H9 (cell line): ENCODE measurements at regions not wholly inside any gene's neighbourhood (a gene's known extent, or its start where the extent isn't known, plus 50 kb on each side); places are given as distances from the start of the nearest gene placed in this dataset.
"Not testable (repeated sequence)": the region's sequence is repeated elsewhere in the genome, so short reads cannot be mapped to it uniquely, and the experiment has no call there.

Experiments
- DNase-seq: peaks from one replicate; pipeline ENCODE4 v3.0.0-alpha.2; 2017
- H2AFZ ChIP-seq: one replicate; pipeline ENCODE4 v1.6.1; 2013; ENCODE audit warnings: mild to moderate bottlenecking, low read length, control low read depth, moderate library complexity
- H2AK5ac ChIP-seq: 2 replicates; pipeline ENCODE4 v1.6.1; 2013; ENCODE audit warnings: low read length, control low read depth, mixed read lengths; ENCODE audit not compliant: insufficient read length
- H2BK120ac ChIP-seq: one replicate; pipeline ENCODE4 v1.6.1; 2013; ENCODE audit warnings: low read depth, mild to moderate bottlenecking, low read length, control low read depth, inconsistent platforms; ENCODE audit not compliant: poor library complexity, severe bottlenecking
- H2BK12ac ChIP-seq: 2 replicates; pipeline ENCODE4 v1.6.1; 2013; ENCODE audit warnings: low read length, control low read depth, mixed read lengths, low read depth; ENCODE audit not compliant: insufficient read length
- H2BK15ac ChIP-seq: 2 replicates; pipeline ENCODE4 v1.6.1; 2013; ENCODE audit warnings: low read depth, low read length, control low read depth
- H2BK20ac ChIP-seq: one replicate; pipeline ENCODE4 v1.6.1; 2013; ENCODE audit warnings: low read depth, mild to moderate bottlenecking, low read length, control low read depth, inconsistent platforms; ENCODE audit not compliant: poor library complexity, severe bottlenecking
- H2BK5ac ChIP-seq: 2 replicates; pipeline ENCODE4 v1.6.1; 2013; ENCODE audit warnings: low read length, control low read depth, mixed read lengths; ENCODE audit not compliant: insufficient read length
- H3K14ac ChIP-seq: 2 replicates; pipeline ENCODE4 v1.6.1; 2013; ENCODE audit warnings: low read length, control low read depth; ENCODE audit not compliant: insufficient read depth
- H3K18ac ChIP-seq: 2 replicates; pipeline ENCODE4 v1.6.1; 2013; ENCODE audit warnings: low read depth, mild to moderate bottlenecking, mixed read lengths, low read length, control low read depth; ENCODE audit not compliant: insufficient read length
- H3K23ac ChIP-seq: 2 replicates; pipeline ENCODE4 v1.6.1; 2013; ENCODE audit warnings: low read length, control low read depth, mixed read lengths, low read depth; ENCODE audit not compliant: insufficient read length
- H3K23me2 ChIP-seq: 2 replicates; pipeline ENCODE4 v1.6.1; 2013; ENCODE audit warnings: low read depth, mild to moderate bottlenecking, mixed read lengths, low read length, control low read depth; ENCODE audit not compliant: insufficient read length, poor library complexity, severe bottlenecking
- H3K27ac ChIP-seq: 2 replicates; pipeline ENCODE4 v1.5.1; 2013; ENCODE audit warnings: low read length, control low read depth, mixed read lengths, low read depth; ENCODE audit not compliant: insufficient read length
- H3K27me3 ChIP-seq: 2 replicates; pipeline ENCODE4 v1.6.1; 2013; ENCODE audit warnings: low read length, control low read depth, inconsistent platforms; ENCODE audit not compliant: insufficient read depth
- H3K4ac ChIP-seq: 2 replicates; pipeline ENCODE4 v1.6.1; 2013; ENCODE audit warnings: low read depth, mild to moderate bottlenecking, control low read depth, inconsistent platforms, low read length, moderate library complexity
- H3K4me1 ChIP-seq: 2 replicates; pipeline ENCODE4 v1.6.1; 2013; ENCODE audit warnings: low read length, control low read depth, inconsistent platforms; ENCODE audit not compliant: insufficient read depth
- H3K4me2 ChIP-seq: 2 replicates; pipeline ENCODE4 v1.6.1; 2013; ENCODE audit warnings: low read length, control low read depth, mixed read lengths; ENCODE audit not compliant: insufficient read length, insufficient read depth
- H3K56ac ChIP-seq: 2 replicates; pipeline ENCODE4 v1.6.1; 2013; ENCODE audit warnings: low read depth, mild to moderate bottlenecking, mixed read lengths, low read length, control low read depth; ENCODE audit not compliant: insufficient read length
- H3K79me1 ChIP-seq: 2 replicates; pipeline ENCODE4 v1.6.1; 2013; ENCODE audit warnings: low read depth, mild to moderate bottlenecking, moderate library complexity, low read length, control low read depth, inconsistent platforms; ENCODE audit not compliant: insufficient read depth, poor library complexity, severe bottlenecking
- H3K79me2 ChIP-seq: 2 replicates; pipeline ENCODE4 v1.6.1; 2013; ENCODE audit warnings: low read length, control low read depth, inconsistent platforms; ENCODE audit not compliant: insufficient read depth
- H3K9ac ChIP-seq: 2 replicates; pipeline ENCODE4 v1.6.1; 2013; ENCODE audit warnings: low read length, control low read depth, mixed read lengths; ENCODE audit not compliant: insufficient read length; ENCODE audit errors: extremely low read depth
- H3K9me3 ChIP-seq: one replicate; pipeline ENCODE4 v1.6.1; 2013; ENCODE audit warnings: low read depth, low read length, inconsistent platforms; ENCODE audit not compliant: control insufficient read depth
- H3T11ph ChIP-seq: one replicate; pipeline ENCODE4 v1.6.1; 2013; ENCODE audit warnings: mild to moderate bottlenecking, low read length, control low read depth, inconsistent platforms
- H4K20me1 ChIP-seq: one replicate; pipeline ENCODE4 v1.6.1; 2013; ENCODE audit not compliant: control insufficient read depth, insufficient read length, insufficient read depth
- H4K5ac ChIP-seq: 2 replicates; pipeline ENCODE4 v1.6.1; 2013; ENCODE audit warnings: low read depth, mild to moderate bottlenecking, mixed read lengths, low read length, control low read depth; ENCODE audit not compliant: insufficient read length
- H4K8ac ChIP-seq: replicated peaks from 2 replicates; pipeline ENCODE4 v1.6.1; 2013; ENCODE audit warnings: low read length, control low read depth, mixed read lengths, low read depth; ENCODE audit not compliant: insufficient read length
- H4K91ac ChIP-seq: 2 replicates; pipeline ENCODE4 v1.6.1; 2013; ENCODE audit warnings: low read depth, mild to moderate bottlenecking, moderate library complexity, mixed read lengths, low read length, control low read depth; ENCODE audit not compliant: insufficient read length
- H3K27ac Mint-ChIP-seq, 3 experiments: 2 replicates in 2 of 3; 3 replicates in 1 of 3; pipeline ENCODE4 v1.8.0; 2020 to 2021; ENCODE audit warnings: mixed read lengths in 3 of 3, mild to moderate bottlenecking in 1 of 3, moderate library complexity in 1 of 3
- H3K27me3 Mint-ChIP-seq: 2 replicates; pipeline ENCODE4 v1.8.0; 2021; ENCODE audit warnings: low read depth, mild to moderate bottlenecking, moderate library complexity, mixed read lengths
- H3K36me3 Mint-ChIP-seq, 3 experiments: 2 replicates in 2 of 3; 3 replicates in 1 of 3; pipeline ENCODE4 v1.8.0; 2020 to 2021; ENCODE audit warnings: low read depth in 3 of 3, mixed read lengths in 3 of 3; ENCODE audit not compliant: insufficient read depth in 1 of 3
- H3K4me1 Mint-ChIP-seq, 2 experiments: 2 replicates each; pipeline ENCODE4 v1.8.0; 2020; ENCODE audit warnings: mixed read lengths in 2 of 2
- H3K4me3 Mint-ChIP-seq, 2 experiments: 2 replicates in 1 of 2; 3 replicates in 1 of 2; pipeline ENCODE4 v1.8.0; 2020 to 2021; ENCODE audit warnings: mild to moderate bottlenecking in 2 of 2, mixed read lengths in 2 of 2, moderate library complexity in 1 of 2
- H3K9me3 Mint-ChIP-seq, 2 experiments: 2 replicates in 1 of 2; 3 replicates in 1 of 2; pipeline ENCODE4 v1.8.0; 2020; ENCODE audit warnings: mild to moderate bottlenecking in 2 of 2, mixed read lengths in 2 of 2, moderate library complexity in 1 of 2
- WGBS: extraction: QIAGEN DNeasy Blood & Tissue Kit; methylation state at CpG from one replicate; pipeline ENCODE4 v1.1.7; 2013; ENCODE audit warnings: missing lambda C conversion rate, low lambda C conversion rate, mixed read lengths; ENCODE audit not compliant: insufficient read length; ENCODE audit errors: extremely low coverage; 5-methylcytosine and 5-hydroxymethylcytosine counted together
- TF ChIP-seq, protein P1 (sequence below): fragments of 200-600 bp; sonication (generic); conservative IDR thresholded peaks from 3 replicates; pipeline ENCODE4 v1.8.0; 2021; ENCODE audit warnings: antibody characterized with exemption, mild to moderate bottlenecking

DNA sequence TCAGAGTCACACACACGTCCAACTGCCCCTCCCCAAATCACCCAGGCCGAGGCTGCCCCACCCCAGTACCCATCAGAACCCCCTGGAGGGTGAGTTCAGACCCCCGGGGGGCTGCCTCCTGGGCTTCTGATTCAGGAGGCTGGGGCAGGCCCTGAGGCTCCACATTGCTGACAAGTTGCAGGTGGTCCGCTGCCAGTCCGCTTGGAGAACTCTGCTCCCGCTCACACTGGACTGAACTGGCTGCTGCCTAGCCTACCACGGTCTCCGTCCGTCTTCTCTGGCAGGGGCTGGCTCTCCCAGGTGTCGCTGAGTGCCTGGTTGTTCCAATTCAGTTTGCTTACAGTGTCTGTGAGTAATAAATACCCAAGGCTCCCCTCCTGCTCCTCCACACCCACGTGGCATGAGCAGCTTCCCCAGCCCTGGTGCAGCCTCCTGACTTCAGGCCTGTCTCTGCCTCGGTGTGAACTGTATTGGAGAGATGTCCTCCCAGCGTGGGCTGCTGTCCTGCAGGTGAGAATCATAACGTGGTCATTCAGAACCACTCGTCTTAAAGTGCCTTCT, 163.4 kb downstream of the LAT start:
- H4K91ac ChIP-seq: no peak overlapping the region
- no peak overlapping the region for H3K4me2 ChIP-seq
- no peak overlapping the region for H3K23ac ChIP-seq
- Mint-ChIP-seq H3K27me3 (peaks cover 3% of the 10 kb centered on the region; the same call in 1 of the 2 replicates), H3K4me3 (no peak overlapping the region), H3K9me3 (no peaks in the 10 kb centered on the region), H3K27ac (no peak overlapping the region), H3K4me1 (peaks cover 2% of the 10 kb centered on the region in 2 experiments; a peak in 1 of 4 replicates), H3K36me3 (no peaks in the 10 kb centered on the region)
- no peak overlapping the region for H2BK12ac ChIP-seq
- H3K9ac ChIP-seq: no peak overlapping the region
- no peaks in the 10 kb centered on the region for H3K23me2 ChIP-seq
- H3K27me3 ChIP-seq: no peaks in the 10 kb centered on the region
- no peak overlapping the region for H2BK120ac ChIP-seq
- no peak overlapping the region for H4K8ac ChIP-seq
- no peak overlapping the region for H3T11ph ChIP-seq
- no peak overlapping the region for H3K14ac ChIP-seq
- no peak for DNase-seq
- H4K5ac ChIP-seq: no peak overlapping the region
- no peaks in the 10 kb centered on the region for H3K4me1 ChIP-seq
- H2AK5ac ChIP-seq: no peak overlapping the region
- no peaks in the 10 kb centered on the region for H3K9me3 ChIP-seq
- H3K27ac ChIP-seq: no peak overlapping the region
- no peak overlapping the region for H2AFZ ChIP-seq
- no peak overlapping the region for H2BK5ac ChIP-seq
- TF ChIP-seq, protein P1, sequence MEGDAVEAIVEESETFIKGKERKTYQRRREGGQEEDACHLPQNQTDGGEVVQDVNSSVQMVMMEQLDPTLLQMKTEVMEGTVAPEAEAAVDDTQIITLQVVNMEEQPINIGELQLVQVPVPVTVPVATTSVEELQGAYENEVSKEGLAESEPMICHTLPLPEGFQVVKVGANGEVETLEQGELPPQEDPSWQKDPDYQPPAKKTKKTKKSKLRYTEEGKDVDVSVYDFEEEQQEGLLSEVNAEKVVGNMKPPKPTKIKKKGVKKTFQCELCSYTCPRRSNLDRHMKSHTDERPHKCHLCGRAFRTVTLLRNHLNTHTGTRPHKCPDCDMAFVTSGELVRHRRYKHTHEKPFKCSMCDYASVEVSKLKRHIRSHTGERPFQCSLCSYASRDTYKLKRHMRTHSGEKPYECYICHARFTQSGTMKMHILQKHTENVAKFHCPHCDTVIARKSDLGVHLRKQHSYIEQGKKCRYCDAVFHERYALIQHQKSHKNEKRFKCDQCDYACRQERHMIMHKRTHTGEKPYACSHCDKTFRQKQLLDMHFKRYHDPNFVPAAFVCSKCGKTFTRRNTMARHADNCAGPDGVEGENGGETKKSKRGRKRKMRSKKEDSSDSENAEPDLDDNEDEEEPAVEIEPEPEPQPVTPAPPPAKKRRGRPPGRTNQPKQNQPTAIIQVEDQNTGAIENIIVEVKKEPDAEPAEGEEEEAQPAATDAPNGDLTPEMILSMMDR: no peak
- no peak overlapping the region for H3K4ac ChIP-seq
- H4K20me1 ChIP-seq: no peaks in the 10 kb centered on the region
- no CpG with 5 or more reads among the region's 15 CpGs for WGBS
- no peak overlapping the region for H3K18ac ChIP-seq
- H3K56ac ChIP-seq: no peak overlapping the region
- H3K79me2 ChIP-seq: no peaks in the 10 kb centered on the region
- H3K79me1 ChIP-seq: no peaks in the 10 kb centered on the region
- no peak overlapping the region for H2BK15ac ChIP-seq
- no peak overlapping the region for H2BK20ac ChIP-seq

DNA sequence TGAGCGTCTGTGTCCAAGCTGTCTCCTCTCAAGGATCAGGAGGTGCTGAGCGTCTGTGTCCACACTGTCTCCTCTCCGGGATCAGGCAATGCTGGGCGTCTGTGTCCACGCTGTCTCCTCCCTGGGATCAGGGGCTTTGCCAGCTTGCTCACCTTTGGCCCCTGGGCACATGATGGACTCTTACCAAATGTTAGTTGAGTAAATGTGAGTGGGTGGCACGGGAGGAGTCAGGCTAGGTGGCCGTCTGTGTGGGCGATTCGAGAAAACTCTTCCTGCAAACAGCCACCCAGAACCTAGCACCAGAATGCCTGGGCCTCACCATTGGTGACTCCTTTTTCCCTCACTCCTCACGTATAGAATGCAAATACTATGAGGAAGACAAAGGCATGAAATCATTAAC, 162.9 kb downstream of the LAT start:
- H2AFZ ChIP-seq, H3K4me3 Mint-ChIP-seq, H3K23me2 ChIP-seq, H3K4me1 Mint-ChIP-seq, H2BK20ac ChIP-seq, H3K79me2 ChIP-seq, H4K8ac ChIP-seq, H3K23ac ChIP-seq, H3T11ph ChIP-seq, H3K27me3 ChIP-seq, H2BK120ac ChIP-seq, H2BK5ac ChIP-seq, H2BK15ac ChIP-seq, H4K91ac ChIP-seq, H3K27ac ChIP-seq, H4K20me1 ChIP-seq, H3K27ac Mint-ChIP-seq, H3K4ac ChIP-seq, DNase-seq, H2AK5ac ChIP-seq, H3K4me1 ChIP-seq, H3K79me1 ChIP-seq, H3K9me3 Mint-ChIP-seq, H3K4me2 ChIP-seq, H3K9me3 ChIP-seq, H3K36me3 Mint-ChIP-seq, H2BK12ac ChIP-seq, H3K56ac ChIP-seq, H3K14ac ChIP-seq, H3K9ac ChIP-seq, H3K27me3 Mint-ChIP-seq, H3K18ac ChIP-seq, H4K5ac ChIP-seq: not testable (repeated sequence)
- WGBS: no CpG with 5 or more reads among the region's 10 CpGs
